Stimulated activated CD8-positive, alpha-beta memory T cell treated with anti-CD3 and anti-CD28 coated beads, Interleukin-4, amount 100 ng/mL, for 24 hours (primary cell): ENCODE measurements at regions not wholly inside any gene's neighbourhood (a gene's known extent, or its start where the extent isn't known, plus 50 kb on each side); places are given as distances from the start of the nearest gene placed in this dataset.

Source experiments
- DNase-seq: peaks from one replicate; pipeline ENCODE4 v3.0.0-alpha.2; 2020; ENCODE audit warnings: low read depth

GRCh38 chr6:87995461-87995860 lies 52.2 kb upstream of the SPACA1 start:
- DNase-seq, result no peak

- no peak for DNase-seq
Observed at GRCh38 chr6:87993356-87993755, 54.3 kb upstream of the SPACA1 start.

- DNase-seq, result no peak
Observed at GRCh38 chr6:87990871-87991270, 56.8 kb upstream of the SPACA1 start.

GRCh38 chr6:87982134-87982533 lies 65.5 kb upstream of the SPACA1 start:
- DNase-seq, result no peak

- no peak for DNase-seq
Observed at GRCh38 chr6:87979737-87980136, 67.9 kb upstream of the SPACA1 start.

GRCh38 chr6:87976616-87977015 lies 71.0 kb upstream of the SPACA1 start:
- no peak for DNase-seq

- DNase-seq, result no peak
Observed at GRCh38 chr6:87975561-87975960, 72.1 kb upstream of the SPACA1 start.

GRCh38 chr6:87972279-87972678 lies 75.4 kb upstream of the SPACA1 start:
- DNase-seq, result no peak

- no peak for DNase-seq
Observed at GRCh38 chr6:87971605-87972262, 75.9 kb upstream of the SPACA1 start.

- no peak for DNase-seq
Observed at GRCh38 chr6:87968435-87969278, 79.0 kb upstream of the SPACA1 start.

GRCh38 chr6:87965806-87966205 lies 81.8 kb upstream of the SPACA1 start:
- no peak for DNase-seq

- DNase-seq, result no peak
Observed at GRCh38 chr6:87959083-87959482, 88.6 kb upstream of the SPACA1 start.

- DNase-seq, result no peak
Observed at GRCh38 chr6:87951751-87952150, 95.9 kb upstream of the SPACA1 start.

GRCh38 chr6:87950614-87951013 lies 97.0 kb upstream of the SPACA1 start:
- no peak for DNase-seq

GRCh38 chr6:87949194-87949593 lies 98.4 kb upstream of the SPACA1 start:
- DNase-seq, result no peak

GRCh38 chr6:87946669-87947068 lies 101.0 kb upstream of the SPACA1 start:
- no peak for DNase-seq

GRCh38 chr6:87945966-87946365 lies 101.7 kb upstream of the SPACA1 start:
- no peak for DNase-seq

GRCh38 chr6:87945181-87945580 lies 102.5 kb upstream of the SPACA1 start:
- DNase-seq, result no peak

GRCh38 chr6:87944541-87944954 lies 103.1 kb upstream of the SPACA1 start:
- DNase-seq, result no peak

GRCh38 chr6:87943191-87943590 lies 104.5 kb upstream of the SPACA1 start:
- no peak for DNase-seq

GRCh38 chr6:87941556-87942358 lies 105.9 kb upstream of the SPACA1 start:
- DNase-seq, result no peak

- no peak for DNase-seq
Observed at GRCh38 chr6:87939776-87940175, 107.9 kb upstream of the SPACA1 start.

GRCh38 chr6:87938287-87938686 lies 109.4 kb upstream of the SPACA1 start:
- DNase-seq, result no peak
